ENCODE measurements at regions not wholly inside any gene's neighbourhood (a gene's known extent, or its start where the extent isn't known, plus 50 kb on each side); places are given as distances from the start of the nearest gene placed in this dataset.

GRCh38 chr12:92365333-92365732 lies 219.7 kb upstream of the BTG1 start:
- TF ChIP-seq ZNF23 (tag by site-specific recombination; IDR thresholded peaks at IDR 0.05; ENCODE audit: borderline replicate concordance) = no peak
- TF ChIP-seq ZNF121 (tag by site-specific recombination; IDR thresholded peaks at IDR 0.05) = no peak
- TF ChIP-seq YY2 (tag by site-specific recombination; IDR thresholded peaks at IDR 0.05) = no peak
- TF ChIP-seq, protein P1, sequence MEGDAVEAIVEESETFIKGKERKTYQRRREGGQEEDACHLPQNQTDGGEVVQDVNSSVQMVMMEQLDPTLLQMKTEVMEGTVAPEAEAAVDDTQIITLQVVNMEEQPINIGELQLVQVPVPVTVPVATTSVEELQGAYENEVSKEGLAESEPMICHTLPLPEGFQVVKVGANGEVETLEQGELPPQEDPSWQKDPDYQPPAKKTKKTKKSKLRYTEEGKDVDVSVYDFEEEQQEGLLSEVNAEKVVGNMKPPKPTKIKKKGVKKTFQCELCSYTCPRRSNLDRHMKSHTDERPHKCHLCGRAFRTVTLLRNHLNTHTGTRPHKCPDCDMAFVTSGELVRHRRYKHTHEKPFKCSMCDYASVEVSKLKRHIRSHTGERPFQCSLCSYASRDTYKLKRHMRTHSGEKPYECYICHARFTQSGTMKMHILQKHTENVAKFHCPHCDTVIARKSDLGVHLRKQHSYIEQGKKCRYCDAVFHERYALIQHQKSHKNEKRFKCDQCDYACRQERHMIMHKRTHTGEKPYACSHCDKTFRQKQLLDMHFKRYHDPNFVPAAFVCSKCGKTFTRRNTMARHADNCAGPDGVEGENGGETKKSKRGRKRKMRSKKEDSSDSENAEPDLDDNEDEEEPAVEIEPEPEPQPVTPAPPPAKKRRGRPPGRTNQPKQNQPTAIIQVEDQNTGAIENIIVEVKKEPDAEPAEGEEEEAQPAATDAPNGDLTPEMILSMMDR (tag by site-specific recombination; IDR thresholded peaks at IDR 0.05) = no peak
- TF ChIP-seq ZNF571 (tag by site-specific recombination; IDR thresholded peaks at IDR 0.05) = no peak
- TF ChIP-seq PATZ1 (tag by site-specific recombination; IDR thresholded peaks at IDR 0.05) = no peak
- no peak for TF ChIP-seq ZNF600 (tag by site-specific recombination; IDR thresholded peaks at IDR 0.05)
- no peak for TF ChIP-seq ZNF174 (tag by site-specific recombination; IDR thresholded peaks at IDR 0.05)
- TF ChIP-seq ZNF19 (tag by site-specific recombination; IDR thresholded peaks at IDR 0.05; ENCODE audit: low read depth) = no peak
- no peak for TF ChIP-seq GLI2 (tag by site-specific recombination; IDR thresholded peaks at IDR 0.05; ENCODE audit: borderline replicate concordance, low read depth)
- TF ChIP-seq ZBTB6 (tag by site-specific recombination; IDR thresholded peaks at IDR 0.05) = no peak
- no peak for TF ChIP-seq PRDM10 (tag by site-specific recombination; IDR thresholded peaks at IDR 0.05)
- TF ChIP-seq YY1 (tag by site-specific recombination; IDR thresholded peaks at IDR 0.05) = no peak
- TF ChIP-seq ZNF138 (tag by site-specific recombination; IDR thresholded peaks at IDR 0.05; ENCODE audit: borderline replicate concordance) = no peak
